HG02840 (cell line): ENCODE measurements at regions not wholly inside any gene's neighbourhood (a gene's known extent, or its start where the extent isn't known, plus 50 kb on each side); places are given as distances from the start of the nearest gene placed in this dataset.

Experiments used
- ATAC-seq: cut with Tn5 transposase; IDR thresholded peaks from one replicate; pipeline ENCODE4 v1.9.1; 2021; ENCODE audit warnings: mild to moderate bottlenecking, moderate library complexity, moderate number of reproducible peaks; ENCODE audit not compliant: unreplicated experiment, low FRiP score

- no peak for ATAC-seq
Measured at GRCh38 chr7:34453150-34453549, 204.9 kb upstream of the NPSR1 start.

- ATAC-seq, result no peak
Measured at GRCh38 chr7:34454381-34454780, 203.6 kb upstream of the NPSR1 start.

GRCh38 chr7:34457329-34457728 is 200.7 kb upstream of the NPSR1 start:
- ATAC-seq, result no peak

GRCh38 chr7:34463830-34464229 is 194.2 kb upstream of the NPSR1 start:
- ATAC-seq, result no peak

- no peak for ATAC-seq
Measured at GRCh38 chr7:34471844-34472243, 186.2 kb upstream of the NPSR1 start.

GRCh38 chr7:34486371-34486770 is 171.6 kb upstream of the NPSR1 start:
- no peak for ATAC-seq

- ATAC-seq, result no peak
Measured at GRCh38 chr7:34487391-34488115, 170.5 kb upstream of the NPSR1 start.

- ATAC-seq, result no peak
Measured at GRCh38 chr7:34488766-34489165, 169.3 kb upstream of the NPSR1 start.

GRCh38 chr7:34491899-34492298 is 166.1 kb upstream of the NPSR1 start:
- ATAC-seq, result no peak

- ATAC-seq, result no peak
Measured at GRCh38 chr7:34493752-34494151, 164.3 kb upstream of the NPSR1 start.

- ATAC-seq, result no peak
Measured at GRCh38 chr7:34497153-34497777, 160.8 kb upstream of the NPSR1 start.

GRCh38 chr7:34501156-34501555 is 156.9 kb upstream of the NPSR1 start:
- no peak for ATAC-seq

GRCh38 chr7:34507191-34507590 is 150.8 kb upstream of the NPSR1 start:
- no peak for ATAC-seq

GRCh38 chr7:34523226-34523918 is 134.6 kb upstream of the NPSR1 start:
- ATAC-seq, result no peak

- ATAC-seq, result no peak
Measured at GRCh38 chr7:34530259-34530658, 127.8 kb upstream of the NPSR1 start.

- ATAC-seq, result no peak
Measured at GRCh38 chr7:34539003-34539402, 119.0 kb upstream of the NPSR1 start.

- no peak for ATAC-seq
Measured at GRCh38 chr7:34544621-34545020, 113.4 kb upstream of the NPSR1 start.

GRCh38 chr7:34550996-34551395 is 107.0 kb upstream of the NPSR1 start:
- ATAC-seq, result no peak

GRCh38 chr7:34552502-34552901 is 105.5 kb upstream of the NPSR1 start:
- ATAC-seq, result no peak

- no peak for ATAC-seq
Measured at GRCh38 chr7:34558022-34558421, 100.0 kb upstream of the NPSR1 start.

- no peak for ATAC-seq
Measured at GRCh38 chr7:34564091-34564490, 93.9 kb upstream of the NPSR1 start.

- ATAC-seq, result no peak
Measured at GRCh38 chr7:34567906-34568305, 90.1 kb upstream of the NPSR1 start.
